ENCODE measurements at regions not wholly inside any gene's neighbourhood (a gene's known extent, or its start where the extent isn't known, plus 50 kb on each side); places are given as distances from the start of the nearest gene placed in this dataset.

DNA sequence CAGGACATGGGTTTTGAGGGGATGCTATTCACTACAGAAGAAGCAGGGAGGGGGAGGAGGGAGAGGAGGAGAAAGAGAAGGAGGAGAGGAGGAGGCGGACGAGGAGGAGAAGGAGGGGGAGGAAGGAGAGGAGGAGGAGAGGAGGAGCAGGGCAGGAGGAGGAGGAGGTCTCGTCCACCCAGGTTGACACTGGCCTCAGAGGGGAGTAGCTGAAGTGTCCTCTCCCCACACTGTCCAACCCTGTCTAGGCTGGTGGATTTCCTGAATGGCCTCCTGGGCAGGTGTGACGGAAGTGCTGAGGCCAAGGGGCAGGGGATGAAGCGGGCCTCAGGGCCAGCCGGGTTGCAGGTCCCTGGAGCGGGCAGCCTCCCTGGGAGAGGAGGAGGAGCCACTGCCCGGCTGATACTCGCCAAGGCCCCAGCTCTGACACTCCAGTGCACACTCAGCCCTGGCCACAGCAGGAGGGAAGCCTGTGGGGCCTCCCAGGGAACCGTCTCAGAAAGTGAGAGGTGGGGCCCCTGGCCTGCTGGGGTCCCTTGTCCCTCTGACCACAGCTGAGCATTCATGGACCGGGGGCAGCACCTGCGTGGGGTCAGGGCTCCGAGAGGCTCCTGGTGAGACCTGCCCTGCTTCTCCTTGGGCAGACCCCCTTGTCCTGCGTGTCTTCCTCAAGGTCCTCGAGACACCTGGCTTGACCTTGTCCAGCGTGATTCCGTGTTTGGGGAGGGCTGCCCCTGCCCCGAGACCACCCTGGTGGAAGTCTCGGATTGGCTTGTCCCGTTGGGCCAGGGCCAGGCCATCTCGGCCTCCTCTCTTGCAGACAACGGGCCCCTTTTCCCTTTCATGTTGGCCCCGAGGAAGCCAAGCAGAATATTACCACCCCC is 200.6 kb upstream of the CIBAR2 start:
- in situ Hi-C loops (cut with MboI; ENCODE audit: low sequenced_read_pairs in 4 of 4), result no loop called here
- Histone ChIP-seq H3K36me3 (no peaks in the 10 kb centered on the region), H3K27ac (peak overlapping the region in 3 of 4 donors; percentile 47 to 72 (median 57)), H3K4me1 (peaks cover 66 to 69% of the 10 kb centered on the region in 2 donors), H3K4me3 (no peak overlapping the region), H3K9me3 (no peaks in the 10 kb centered on the region), H3K27me3 (no peaks in the 10 kb centered on the region)
- DNase-seq (no peak), ATAC-seq (no peak)
- TF ChIP-seq POLR2A (IDR thresholded peaks at IDR 0.05), result no peak
- TF ChIP-seq, protein P1, sequence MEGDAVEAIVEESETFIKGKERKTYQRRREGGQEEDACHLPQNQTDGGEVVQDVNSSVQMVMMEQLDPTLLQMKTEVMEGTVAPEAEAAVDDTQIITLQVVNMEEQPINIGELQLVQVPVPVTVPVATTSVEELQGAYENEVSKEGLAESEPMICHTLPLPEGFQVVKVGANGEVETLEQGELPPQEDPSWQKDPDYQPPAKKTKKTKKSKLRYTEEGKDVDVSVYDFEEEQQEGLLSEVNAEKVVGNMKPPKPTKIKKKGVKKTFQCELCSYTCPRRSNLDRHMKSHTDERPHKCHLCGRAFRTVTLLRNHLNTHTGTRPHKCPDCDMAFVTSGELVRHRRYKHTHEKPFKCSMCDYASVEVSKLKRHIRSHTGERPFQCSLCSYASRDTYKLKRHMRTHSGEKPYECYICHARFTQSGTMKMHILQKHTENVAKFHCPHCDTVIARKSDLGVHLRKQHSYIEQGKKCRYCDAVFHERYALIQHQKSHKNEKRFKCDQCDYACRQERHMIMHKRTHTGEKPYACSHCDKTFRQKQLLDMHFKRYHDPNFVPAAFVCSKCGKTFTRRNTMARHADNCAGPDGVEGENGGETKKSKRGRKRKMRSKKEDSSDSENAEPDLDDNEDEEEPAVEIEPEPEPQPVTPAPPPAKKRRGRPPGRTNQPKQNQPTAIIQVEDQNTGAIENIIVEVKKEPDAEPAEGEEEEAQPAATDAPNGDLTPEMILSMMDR (IDR thresholded peaks at IDR 0.05 in 4 of 5, conservative IDR thresholded peaks at IDR 0.05 in 1 of 5), result no peak
- intact Hi-C loops (cut with DNase I; ENCODE audit: low total_unique reads), result no loop called here

DNA sequence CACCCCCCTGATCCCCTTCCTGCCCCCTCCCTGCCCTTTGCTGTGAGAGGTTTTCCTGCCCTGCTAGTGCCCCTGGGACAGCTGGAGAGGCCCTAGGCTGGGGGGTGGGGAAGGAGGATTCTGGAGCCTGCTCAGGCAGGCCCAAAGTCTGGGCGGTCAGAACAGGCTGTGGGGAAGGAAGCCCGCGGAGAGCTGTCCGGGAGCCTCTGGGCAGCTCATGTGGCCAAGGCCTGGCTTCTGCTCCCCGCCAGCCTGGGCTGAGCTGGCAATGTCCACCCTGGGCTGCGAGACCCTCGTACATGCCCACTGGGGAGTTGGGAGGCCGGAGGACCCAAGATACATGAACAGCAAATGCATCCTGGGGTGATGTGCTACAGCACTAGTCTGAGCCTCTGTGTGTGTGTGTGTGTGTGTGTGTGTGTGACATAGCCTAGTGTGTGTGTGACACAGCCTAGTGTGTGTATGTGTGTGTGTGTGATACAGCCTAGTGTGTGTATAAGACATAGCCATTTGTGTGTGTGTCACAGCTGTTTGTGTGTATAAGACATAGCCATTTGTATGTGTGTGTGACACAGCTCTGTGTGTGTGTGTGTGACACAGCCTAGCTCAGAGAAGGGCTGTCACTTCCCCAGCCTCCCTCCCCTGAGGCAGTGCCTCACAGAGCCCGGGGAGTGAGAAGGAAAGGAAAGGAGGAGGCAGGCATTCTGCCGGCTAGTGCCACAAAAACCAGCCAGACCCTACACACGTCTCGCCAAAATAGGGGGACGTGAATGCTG is 201.4 kb upstream of the CIBAR2 start:
- intact Hi-C loops (cut with DNase I; ENCODE audit: low total_unique reads), result no loop called here
- Histone ChIP-seq H3K36me3 (no peaks in the 10 kb centered on the region), H3K4me3 (no peak overlapping the region), H3K27ac (peak overlapping the region; percentile 47 to 72 (median 54)), H3K4me1 (peaks cover 58 to 62% of the 10 kb centered on the region in 2 donors), H3K27me3 (no peaks in the 10 kb centered on the region), H3K9me3 (no peaks in the 10 kb centered on the region)
- in situ Hi-C loops (cut with MboI; ENCODE audit: low sequenced_read_pairs in 4 of 4), result no loop called here
- DNase-seq (no peak), ATAC-seq (no peak)
- TF ChIP-seq, protein P1 (IDR thresholded peaks at IDR 0.05 in 4 of 5, conservative IDR thresholded peaks at IDR 0.05 in 1 of 5), result no peak
- no peak for TF ChIP-seq POLR2A (IDR thresholded peaks at IDR 0.05)

DNA sequence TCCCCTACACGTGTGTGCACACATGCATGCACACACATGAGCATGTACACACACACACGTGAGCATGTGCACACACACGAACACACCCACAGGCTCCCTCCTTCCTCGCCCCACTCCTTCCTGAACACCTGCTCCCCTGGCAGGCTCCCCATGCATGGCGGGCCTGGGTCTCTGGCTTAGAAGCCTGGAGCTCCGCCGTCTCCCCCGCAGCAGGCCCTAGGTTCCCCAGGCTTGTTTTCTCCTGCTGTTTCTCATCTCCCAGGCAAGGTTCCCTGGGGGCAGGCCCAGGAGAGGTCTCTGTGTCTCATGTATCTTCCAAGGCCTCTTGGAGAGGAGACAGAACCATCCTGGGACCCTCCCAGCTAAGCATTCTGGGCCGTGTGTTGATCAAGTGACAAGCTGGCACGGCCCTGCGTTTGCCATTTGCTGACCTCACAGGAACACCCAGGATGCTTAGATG is 202.3 kb upstream of the CIBAR2 start:
- Histone ChIP-seq H3K36me3 (no peaks in the 10 kb centered on the region), H3K9me3 (no peaks in the 10 kb centered on the region), H3K27ac (peak overlapping the region; percentile 47 to 72 (median 54)), H3K27me3 (no peaks in the 10 kb centered on the region), H3K4me3 (no peak overlapping the region), H3K4me1 (peaks cover 50 to 54% of the 10 kb centered on the region in 2 donors)
- ATAC-seq (no peak), DNase-seq (peak in 1 of 2 donors; percentile 53)
- no peak for TF ChIP-seq POLR2A (IDR thresholded peaks at IDR 0.05)
- TF ChIP-seq, protein P1 (IDR thresholded peaks at IDR 0.05 in 4 of 5, conservative IDR thresholded peaks at IDR 0.05 in 1 of 5), result no peak
- in situ Hi-C loops (cut with MboI; ENCODE audit: low sequenced_read_pairs in 4 of 4) (no loop called here), intact Hi-C loops (cut with DNase I; ENCODE audit: low total_unique reads) (no loop called here)

DNA sequence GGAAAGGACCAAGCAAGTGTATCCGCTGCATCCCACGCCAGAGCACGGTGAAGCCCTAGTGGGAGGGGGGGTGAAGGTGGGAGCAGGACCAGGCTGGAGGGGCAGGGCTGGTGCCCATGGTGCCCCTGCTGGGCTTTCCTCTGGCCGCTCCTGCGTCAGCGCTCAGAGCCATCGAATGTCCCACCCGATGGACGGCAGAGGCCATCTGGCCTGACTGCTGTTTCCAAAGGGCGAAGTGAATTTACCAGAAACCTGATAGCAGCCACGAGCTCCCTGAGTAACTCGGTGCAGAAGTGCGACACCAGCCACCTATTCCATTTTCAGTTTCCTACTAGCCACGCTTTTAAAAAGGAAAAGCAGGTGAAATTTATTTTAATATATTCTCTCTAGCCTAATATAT is 203.6 kb upstream of the CIBAR2 start:
- no peaks in the 10 kb centered on the region for H3K27me3 ChIP-seq
- in situ Hi-C loops (cut with MboI; ENCODE audit: low sequenced_read_pairs in 4 of 4) (no loop called here), intact Hi-C loops (cut with DNase I; ENCODE audit: low total_unique reads) (no loop called here)
- H3K9me3 ChIP-seq, result no peaks in the 10 kb centered on the region
- H3K36me3 ChIP-seq, result no peaks in the 10 kb centered on the region
- H3K27ac ChIP-seq, result peak overlapping the region; percentile 29 to 53 (median 50)
- DNase-seq (peak; percentile 43 to 51), ATAC-seq (peak; percentile 61 to 77)
- TF ChIP-seq, protein P1 (IDR thresholded peaks at IDR 0.05 in 4 of 5, conservative IDR thresholded peaks at IDR 0.05 in 1 of 5), result no peak
- TF ChIP-seq POLR2A (IDR thresholded peaks at IDR 0.05), result peak; percentile 35 to 46
- no peak overlapping the region for H3K4me3 ChIP-seq
- peaks cover 49 to 50% of the 10 kb centered on the region in 2 donors for H3K4me1 ChIP-seq
